HG03135 (cell line): ENCODE measurements at regions not wholly inside any gene's neighbourhood (a gene's known extent, or its start where the extent isn't known, plus 50 kb on each side); places are given as distances from the start of the nearest gene placed in this dataset.
A peak's percentile ranks its signal among the peaks of the same experiment; 100 is the strongest.

Source experiments
- ATAC-seq: cut with Tn5 transposase; IDR thresholded peaks from one replicate; pipeline ENCODE4 v1.9.1; 2021; ENCODE audit warnings: mild to moderate bottlenecking, moderate library complexity; ENCODE audit not compliant: unreplicated experiment

- no peak for ATAC-seq
Observed at GRCh38 chr20:39888310-39888709, 800.7 kb downstream of the MAFB start.

GRCh38 chr20:39886650-39887190, 802.3 kb downstream of the MAFB start:
- no peak for ATAC-seq

- no peak for ATAC-seq
Observed at GRCh38 chr20:39885975-39886649, 802.9 kb downstream of the MAFB start.

GRCh38 chr20:39882806-39883205, 806.2 kb downstream of the MAFB start:
- no peak for ATAC-seq

GRCh38 chr20:39880890-39881289, 808.1 kb downstream of the MAFB start:
- ATAC-seq: no peak

- ATAC-seq: no peak
Observed at GRCh38 chr20:39879296-39879695, 809.7 kb downstream of the MAFB start.

GRCh38 chr20:39878809-39879208, 810.2 kb downstream of the MAFB start:
- ATAC-seq: no peak

GRCh38 chr20:39878320-39878719, 810.7 kb downstream of the MAFB start:
- no peak for ATAC-seq

GRCh38 chr20:39877788-39878187, 811.2 kb downstream of the MAFB start:
- no peak for ATAC-seq

- no peak for ATAC-seq
Observed at GRCh38 chr20:39876976-39877635, 811.9 kb downstream of the MAFB start.

- no peak for ATAC-seq
Observed at GRCh38 chr20:39875492-39876110, 813.4 kb downstream of the MAFB start.

- ATAC-seq: peak; percentile 71
Observed at GRCh38 chr20:39874049-39874893, 814.8 kb downstream of the MAFB start.

- no peak for ATAC-seq
Observed at GRCh38 chr20:39873286-39873685, 815.8 kb downstream of the MAFB start.

GRCh38 chr20:39871013-39871412, 818.0 kb downstream of the MAFB start:
- ATAC-seq: no peak

GRCh38 chr20:39865446-39865845, 823.6 kb downstream of the MAFB start:
- no peak for ATAC-seq

GRCh38 chr20:39862470-39862891, 826.6 kb downstream of the MAFB start:
- no peak for ATAC-seq

- no peak for ATAC-seq
Observed at GRCh38 chr20:39861381-39861780, 827.7 kb downstream of the MAFB start.

GRCh38 chr20:39857835-39858234, 831.2 kb downstream of the MAFB start:
- no peak for ATAC-seq

- no peak for ATAC-seq
Observed at GRCh38 chr20:39857187-39857586, 831.8 kb downstream of the MAFB start.

- no peak for ATAC-seq
Observed at GRCh38 chr20:39855799-39856198, 833.2 kb downstream of the MAFB start.

GRCh38 chr20:39855056-39855455, 834.0 kb downstream of the MAFB start:
- ATAC-seq: no peak
